H1 (cell line): ENCODE measurements at regions not wholly inside any gene's neighbourhood (a gene's known extent, or its start where the extent isn't known, plus 50 kb on each side); places are given as distances from the start of the nearest gene placed in this dataset.
A peak's percentile ranks its signal among the peaks of the same experiment; 100 is the strongest.

Experiments
- CTCF ChIA-PET: fragments of 300-600 bp; sonication (Branson Sonifier 250); formaldehyde crosslinking; loops from one replicate; lab custom pipeline; 2021; ENCODE audit not compliant: partially characterized antibody; lab: Charles Lee
- POLR2A ChIA-PET: fragments of 300-600 bp; sonication (Branson Sonifier 250); formaldehyde crosslinking; loops from one replicate; lab custom pipeline; 2021; ENCODE audit warnings: inconsistent platforms; ENCODE audit not compliant: partially characterized antibody; lab: Charles Lee
- DNase-seq, 2 experiments: peaks; one replicate each; pipeline versions ENCODE4 v3.0.0 to v3.0.0-alpha.2; 2010 to 2022; ENCODE audit warnings: low spot score in 2 of 2, low read depth in 1 of 2, mixed read lengths in 1 of 2
- FAIRE-seq: peaks from 2 replicates; lab custom pipeline; 2011; peaks lifted over from hg19 to GRCh38; lab: Jason Lieb, UNC
- H2AFZ ChIP-seq: 2 replicates; pipeline ENCODE4 v1.8.1; 2012; ENCODE audit warnings: low read length, inconsistent platforms
- H2AK5ac ChIP-seq: 2 replicates; pipeline ENCODE4 v1.6.1; 2013; ENCODE audit warnings: low read depth, low read length
- H2BK120ac ChIP-seq: replicated peaks from 2 replicates; pipeline ENCODE3; 2013; ENCODE audit warnings: low read depth, low read length, inconsistent platforms
- H2BK12ac ChIP-seq: 2 replicates; pipeline ENCODE4 v1.6.1; 2013; ENCODE audit warnings: low read depth, low read length
- H2BK15ac ChIP-seq: 2 replicates; pipeline ENCODE4 v1.6.1; 2013; ENCODE audit warnings: low read length
- H2BK20ac ChIP-seq: 2 replicates; pipeline ENCODE4 v1.6.1; 2013; ENCODE audit warnings: low read length
- H2BK5ac ChIP-seq: 2 replicates; pipeline ENCODE4 v1.6.1; 2013; ENCODE audit warnings: low read depth, low read length
- H3K14ac ChIP-seq: 2 replicates; pipeline ENCODE4 v1.6.1; 2013; ENCODE audit warnings: inconsistent platforms; ENCODE audit not compliant: insufficient read length
- H3K18ac ChIP-seq: 2 replicates; pipeline ENCODE4 v1.6.1; 2013; ENCODE audit warnings: low read length; ENCODE audit errors: extremely low read depth
- H3K23ac ChIP-seq: 2 replicates; pipeline ENCODE4 v1.6.1; 2013; ENCODE audit warnings: inconsistent platforms; ENCODE audit not compliant: insufficient read length
- H3K23me2 ChIP-seq: 2 replicates; pipeline ENCODE4 v1.6.1; 2013; ENCODE audit warnings: low read depth, low read length
- H3K27ac ChIP-seq: 2 replicates; pipeline ENCODE4 v1.6.1; 2011; ENCODE audit warnings: low read depth, low read length, inconsistent platforms
- H3K27me3 ChIP-seq, 4 experiments: replicated peaks in 1 of 4; 1 replicate in 1 of 4; 2 replicates in 3 of 4; pipeline versions ENCODE4 v1.6.1 to v1.8.1; 2011 to 2013; ENCODE audit warnings: low read length in 3 of 4, mild to moderate bottlenecking in 3 of 4, inconsistent platforms in 2 of 4, mixed read lengths in 2 of 4, moderate library complexity in 1 of 4; ENCODE audit not compliant: control insufficient read depth in 3 of 4, insufficient read depth in 3 of 4; ENCODE audit errors: extremely low read depth in 1 of 4
- H3K36me3 ChIP-seq, 4 experiments: 2 replicates each; pipeline versions ENCODE4 v1.6.1 to v1.8.1; 2011 to 2013; ENCODE audit warnings: mild to moderate bottlenecking in 4 of 4, low read length in 3 of 4, moderate library complexity in 2 of 4, control low read depth in 1 of 4, inconsistent platforms in 1 of 4; ENCODE audit not compliant: insufficient read depth in 4 of 4, control insufficient read depth in 2 of 4
- H3K4ac ChIP-seq: replicated peaks from 2 replicates; pipeline ENCODE3; 2013; ENCODE audit warnings: low read length, low read depth, mixed read lengths, inconsistent platforms; ENCODE audit not compliant: insufficient read length
- H3K4me1 ChIP-seq, 4 experiments: replicated peaks in 1 of 4; 1 replicate in 1 of 4; 2 replicates in 3 of 4; pipeline versions ENCODE4 v1.6.1 to v1.8.1; 2011 to 2013; ENCODE audit warnings: low read length in 3 of 4, inconsistent platforms in 2 of 4, mixed read lengths in 1 of 4; ENCODE audit not compliant: insufficient read depth in 4 of 4, control insufficient read depth in 3 of 4
- H3K4me2 ChIP-seq, 2 experiments: 2 replicates each; pipeline versions ENCODE4 v1.6.1 to v1.8.1; 2011 to 2013; ENCODE audit warnings: low read depth in 2 of 2, low read length in 2 of 2, control low read depth in 1 of 2, inconsistent platforms in 1 of 2, mild to moderate bottlenecking in 1 of 2; ENCODE audit not compliant: insufficient read depth in 1 of 2
- H3K4me3 ChIP-seq, 4 experiments: fragments of 200-600, 300-600 bp in 1 of 4; sonication (generic), shearing (Covaris generic), sonication (Bioruptor Twin) in 1 of 4; 2 replicates each; pipeline versions ENCODE4 v1.5.1 to v1.8.1; 2011 to 2016; ENCODE audit warnings: low read length in 4 of 4, low read depth in 3 of 4, control low read depth in 2 of 4, inconsistent platforms in 2 of 4, mild to moderate bottlenecking in 2 of 4, mixed read lengths in 1 of 4, moderate library complexity in 1 of 4; ENCODE audit not compliant: insufficient read depth in 2 of 4; ENCODE audit errors: extremely low read depth in 1 of 4
- H3K56ac ChIP-seq: replicated peaks from 2 replicates; pipeline ENCODE3; 2013; ENCODE audit warnings: low read depth, mild to moderate bottlenecking, mixed read lengths, low read length, inconsistent platforms; ENCODE audit not compliant: insufficient read length
- H3K79me1 ChIP-seq: 2 replicates; pipeline ENCODE4 v1.6.1; 2013; ENCODE audit warnings: low read depth, low read length, control low read depth
- H3K79me2 ChIP-seq, 2 experiments: 2 replicates each; pipeline versions ENCODE4 v1.6.1 to v1.8.1; 2012 to 2013; ENCODE audit warnings: low read length in 2 of 2, mild to moderate bottlenecking in 2 of 2, inconsistent platforms in 1 of 2; ENCODE audit not compliant: insufficient read depth in 2 of 2, control insufficient read depth in 1 of 2
- H3K9ac ChIP-seq, 4 experiments: replicated peaks in 1 of 4; 1 replicate in 1 of 4; 2 replicates in 3 of 4; pipeline versions ENCODE4 v1.6.1 to v1.8.1; 2011 to 2013; ENCODE audit warnings: low read depth in 3 of 4, low read length in 3 of 4, control low read depth in 2 of 4, mild to moderate bottlenecking in 2 of 4, moderate library complexity in 2 of 4, inconsistent platforms in 1 of 4; ENCODE audit errors: extremely low read depth in 1 of 4
- H3K9me3 ChIP-seq, 2 experiments: 2 replicates each; pipeline versions ENCODE4 v1.6.1 to v1.8.1; 2012 to 2013; ENCODE audit warnings: mild to moderate bottlenecking in 2 of 2, moderate library complexity in 2 of 2, control low read depth in 1 of 2, inconsistent platforms in 1 of 2, low read depth in 1 of 2, low read length in 1 of 2, mixed read lengths in 1 of 2; ENCODE audit not compliant: insufficient read depth in 2 of 2
- H4K20me1 ChIP-seq, 2 experiments: replicated peaks in 1 of 2; 2 replicates each; pipeline versions ENCODE3 to v1.8.1; 2011 to 2013; ENCODE audit warnings: inconsistent platforms in 2 of 2, low read length in 2 of 2, mild to moderate bottlenecking in 1 of 2; ENCODE audit not compliant: insufficient read depth in 2 of 2, control insufficient read depth in 1 of 2
- H4K5ac ChIP-seq: 2 replicates; pipeline ENCODE4 v1.6.1; 2013; ENCODE audit warnings: low read length, low read depth, mixed read lengths, inconsistent platforms; ENCODE audit not compliant: insufficient read length
- H4K8ac ChIP-seq: 2 replicates; pipeline ENCODE4 v1.8.0; 2013; ENCODE audit warnings: mild to moderate bottlenecking, moderate library complexity, low read length, inconsistent platforms; ENCODE audit not compliant: insufficient read depth; ENCODE audit errors: extremely low read depth
- H4K91ac ChIP-seq: replicated peaks from 2 replicates; pipeline ENCODE3; 2013; ENCODE audit warnings: low read length, mixed read lengths, inconsistent platforms; ENCODE audit not compliant: insufficient read length
- ASH2L ChIP-seq: fragments of 200-600, 300-600 bp; sonication (generic); IDR thresholded peaks from one replicate; pipeline ENCODE4 v1.7.1; 2017; ENCODE audit warnings: low read length
- BCL11A ChIP-seq, 2 experiments: IDR thresholded peaks; one replicate each; pipeline ENCODE4 v1.6.1; 2011; ENCODE audit warnings: low read depth in 2 of 2, low read length in 2 of 2, mild to moderate bottlenecking in 2 of 2
- CEBPB ChIP-seq: IDR thresholded peaks from 2 replicates; pipeline ENCODE4 v1.6.1; 2012; ENCODE audit warnings: low read depth, low read length
- CHD1 ChIP-seq: IDR thresholded peaks from 2 replicates; pipeline ENCODE4 v1.6.1; 2012; ENCODE audit warnings: low read depth, low read length, improper control_type of control experiment
- EP300 ChIP-seq, 2 experiments: IDR thresholded peaks; 1 replicate in 1 of 2; 2 replicates in 1 of 2; pipeline ENCODE4 v1.6.1; 2011 to 2012; ENCODE audit warnings: low read depth in 2 of 2, low read length in 2 of 2, mild to moderate bottlenecking in 2 of 2, borderline replicate concordance in 1 of 2, inconsistent platforms in 1 of 2, moderate library complexity in 1 of 2
- GTF2F1 ChIP-seq: IDR thresholded peaks from 2 replicates; pipeline ENCODE4 v1.6.1; 2012; ENCODE audit warnings: low read depth, low read length, improper control_type of control experiment, borderline replicate concordance
- HDAC6 ChIP-seq: IDR thresholded peaks from one replicate; pipeline ENCODE4 v1.7.1; 2012; ENCODE audit warnings: low read depth, mild to moderate bottlenecking, inconsistent platforms, low read length, moderate library complexity
- SIRT6 ChIP-seq: IDR thresholded peaks from one replicate; pipeline ENCODE4 v1.7.1; 2012; ENCODE audit warnings: low read length, inconsistent platforms
- SP4 ChIP-seq: IDR thresholded peaks from 2 replicates; pipeline ENCODE4 v1.6.1; 2012; ENCODE audit warnings: low read length, inconsistent platforms
- TAF1 ChIP-seq: IDR thresholded peaks from 2 replicates; pipeline ENCODE4 v1.6.1; 2011; ENCODE audit warnings: mild to moderate bottlenecking, low read depth, low read length
- TEAD4 ChIP-seq: IDR thresholded peaks from 2 replicates; pipeline ENCODE4 v1.6.1; 2012; ENCODE audit warnings: low read depth, low read length, inconsistent platforms, mixed read lengths
- ZNF274 ChIP-seq: IDR thresholded peaks from 2 replicates; pipeline ENCODE4 v1.7.0; 2012; ENCODE audit warnings: low read length, borderline replicate concordance; ENCODE audit errors: extremely low read depth
- WGBS, 2 experiments: shearing (Covaris generic) in 1 of 2; methylation state at CpG; one replicate each; pipeline versions ENCODE4 v1.1.6 to v1.1.7; 2013 to 2015; ENCODE audit warnings: low lambda C conversion rate in 2 of 2, mixed read lengths in 2 of 2, inconsistent platforms in 1 of 2, low coverage in 1 of 2, missing lambda C conversion rate in 1 of 2; ENCODE audit not compliant: insufficient replicate concordance in 2 of 2, insufficient coverage in 1 of 2, insufficient read length in 1 of 2; ENCODE audit errors: extremely low coverage in 1 of 2, missing lambda C conversion rate in 1 of 2; 5-methylcytosine and 5-hydroxymethylcytosine counted together
- TF ChIP-seq, protein P1 (sequence below): IDR thresholded peaks from 2 replicates; pipeline ENCODE4 v1.6.1; 2012; ENCODE audit warnings: inconsistent platforms

DNA sequence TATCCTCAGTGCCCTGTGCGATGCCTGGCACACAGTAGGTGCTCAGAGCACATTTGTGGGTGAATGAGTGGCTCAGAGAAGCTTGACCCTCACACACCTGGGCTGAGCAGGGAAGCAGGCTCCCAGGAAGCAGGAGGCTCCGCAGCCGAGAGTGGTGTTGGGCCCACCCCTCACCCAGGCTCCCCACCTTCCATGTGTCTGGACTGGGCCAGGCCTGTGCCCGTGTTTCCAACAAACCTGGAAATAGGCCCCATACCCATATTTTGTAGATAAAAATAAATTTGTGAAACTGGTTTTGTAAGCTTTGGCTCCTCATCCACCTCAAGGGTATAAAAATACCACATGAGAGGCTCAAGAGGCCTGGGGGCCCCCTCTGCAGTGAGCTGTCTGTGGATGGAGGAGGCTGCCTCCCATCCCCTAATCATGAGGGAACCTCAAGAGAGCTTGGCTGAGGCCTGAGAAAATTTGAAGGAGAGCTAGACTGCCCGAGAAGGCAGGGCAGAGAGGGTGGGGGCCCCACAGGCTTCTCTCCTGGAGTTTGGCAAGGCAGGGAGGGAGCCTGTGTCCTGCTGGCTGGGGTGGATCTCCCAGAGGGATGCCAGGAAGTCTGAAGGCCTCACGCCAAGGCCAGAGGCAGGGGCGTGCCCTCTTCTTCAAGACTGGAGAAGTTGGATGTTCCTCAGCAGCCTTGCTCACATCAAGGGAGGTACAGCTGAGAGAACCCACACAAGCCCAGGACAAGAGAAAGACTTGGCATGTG is 147.0 kb upstream of the NECTIN1 start:
- no peaks in the 10 kb centered on the region for H3K36me3 ChIP-seq
- H2AFZ ChIP-seq, result no peak overlapping the region
- H2BK15ac ChIP-seq, result no peak overlapping the region
- H4K91ac ChIP-seq, result no peak overlapping the region
- H3K18ac ChIP-seq, result peak overlapping the region; percentile 7; the same call in 1 of the 2 replicates
- H3K9me3 ChIP-seq, result no peaks in the 10 kb centered on the region
- H3K23ac ChIP-seq, result no peak overlapping the region
- no peaks in the 10 kb centered on the region for H3K79me2 ChIP-seq
- DNase-seq (no peak), FAIRE-seq (no peak)
- no peak overlapping the region for H3K4me2 ChIP-seq
- no peak overlapping the region for H4K8ac ChIP-seq
- ChIA-PET POLR2A (interaction anchor here (1.1 kb wide), 1 partner anchor 10 kb away, joined by 3 read pairs; no protein-coding TSS in a partner anchor), CTCF (interaction anchor here (0.9 to 1.3 kb wide), 4 partner anchors 9 to 232 kb away, joined by 3 to 6 read pairs (median 4); no protein-coding TSS in a partner anchor)
- WGBS, 2 experiments, result 76% methylated on average over 7 of the region's 7 CpGs; no CpG with 5 or more reads in 1 of the 2 experiments
- H4K5ac ChIP-seq, result no peak overlapping the region
- H3K4me1 ChIP-seq, result peaks cover 0 to 8% (median 2%) of the 10 kb centered on the region in 4 experiments; a peak in 4 of 7 replicates
- no peaks in the 10 kb centered on the region for H3K23me2 ChIP-seq
- no peak overlapping the region for H3K14ac ChIP-seq
- H3K9ac ChIP-seq, result no peak overlapping the region
- no peak overlapping the region for H3K4ac ChIP-seq
- no peaks in the 10 kb centered on the region for H3K79me1 ChIP-seq
- no peaks in the 10 kb centered on the region for H4K20me1 ChIP-seq
- TF ChIP-seq TEAD4, result no peak
- no peak for TF ChIP-seq SIRT6
- no peak for TF ChIP-seq ZNF274
- TF ChIP-seq, protein P1, sequence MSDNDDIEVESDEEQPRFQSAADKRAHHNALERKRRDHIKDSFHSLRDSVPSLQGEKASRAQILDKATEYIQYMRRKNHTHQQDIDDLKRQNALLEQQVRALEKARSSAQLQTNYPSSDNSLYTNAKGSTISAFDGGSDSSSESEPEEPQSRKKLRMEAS, result no peak
- TF ChIP-seq SP4, result no peak
- TF ChIP-seq TAF1, result no peak
- TF ChIP-seq GTF2F1, result no peak
- no peak for TF ChIP-seq HDAC6
- no peak for TF ChIP-seq CHD1
- TF ChIP-seq EP300 (IDR thresholded peaks at IDR 0.05; ENCODE audit: borderline replicate concordance in 1 of 2, low read depth in 2 of 2, low read length in 2 of 2), result no peak
- TF ChIP-seq CEBPB, result no peak
- TF ChIP-seq ASH2L, result no peak
- TF ChIP-seq BCL11A (IDR thresholded peaks at IDR 0.05; ENCODE audit: low read depth in 2 of 2, low read length in 2 of 2), result no peak
- H2AK5ac ChIP-seq, result 0 out of 2 replicates have a peak overlapping the region, but pooled peaks have one; percentile 65
- no peak overlapping the region for H3K27ac ChIP-seq
- H2BK20ac ChIP-seq, result no peak overlapping the region
- peak overlapping the region; percentile 60; the same call in 1 of the 2 replicates for H2BK12ac ChIP-seq
- no peak overlapping the region for H2BK120ac ChIP-seq
- no peak overlapping the region for H3K56ac ChIP-seq
- H2BK5ac ChIP-seq, result no peak overlapping the region
- no peaks in the 10 kb centered on the region; a peak in 1 of 7 replicates for H3K27me3 ChIP-seq
- no peak overlapping the region for H3K4me3 ChIP-seq
